ENCODE measurements at regions not wholly inside any gene's neighbourhood (a gene's known extent, or its start where the extent isn't known, plus 50 kb on each side); places are given as distances from the start of the nearest gene placed in this dataset.

DNA sequence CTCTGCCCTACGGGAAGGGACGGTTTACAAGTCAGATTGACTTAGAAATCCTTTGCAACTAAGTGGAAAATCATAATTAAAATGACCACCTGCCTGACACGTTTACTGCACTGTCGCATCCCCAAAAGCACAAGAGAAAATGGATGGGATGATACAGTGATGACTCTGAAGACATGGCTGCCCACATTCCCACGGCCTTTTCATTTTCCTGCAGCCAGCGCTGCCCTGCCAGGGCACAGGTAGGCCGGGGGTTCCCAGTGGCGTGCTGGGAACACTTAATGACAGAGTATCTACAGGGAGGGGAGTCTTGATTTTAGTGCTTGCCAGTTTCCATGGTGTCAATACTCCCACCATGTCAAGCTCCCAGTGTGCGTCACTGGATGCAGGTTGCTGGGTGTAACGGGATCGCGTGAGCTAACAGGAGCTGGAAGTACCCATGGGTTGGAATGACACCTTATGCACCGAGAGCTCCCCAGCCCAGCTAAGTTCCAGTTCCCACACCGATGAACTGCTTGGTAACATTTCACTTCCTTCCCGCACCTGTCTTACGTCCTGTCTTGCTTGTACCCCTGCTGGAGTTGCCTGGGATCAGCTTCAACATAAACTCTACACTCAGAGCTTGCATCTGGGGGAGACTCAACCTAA lies 129.0 kb downstream of the ANKRD60 start:
- Histone ChIP-seq H3K27me3 (ENCODE audit: control insufficient read depth, insufficient read depth) (no peaks in the 10 kb centered on the region), H3K27ac (ENCODE audit: low read length) (no peak overlapping the region), H3K4me3 (ENCODE audit: low read length) (no peak overlapping the region), H3K4me1 (ENCODE audit: control insufficient read depth, insufficient read depth, low read length) (no peaks in the 10 kb centered on the region), H3K9me3 (ENCODE audit: control insufficient read depth, low read length) (no peaks in the 10 kb centered on the region)
- ATAC-seq (no peak), DNase-seq (no peak)
- WGBS, result 89% methylated on average over 16 of the region's 16 CpGs
- intact Hi-C loops (cut with DNase I), result no loop called here

DNA sequence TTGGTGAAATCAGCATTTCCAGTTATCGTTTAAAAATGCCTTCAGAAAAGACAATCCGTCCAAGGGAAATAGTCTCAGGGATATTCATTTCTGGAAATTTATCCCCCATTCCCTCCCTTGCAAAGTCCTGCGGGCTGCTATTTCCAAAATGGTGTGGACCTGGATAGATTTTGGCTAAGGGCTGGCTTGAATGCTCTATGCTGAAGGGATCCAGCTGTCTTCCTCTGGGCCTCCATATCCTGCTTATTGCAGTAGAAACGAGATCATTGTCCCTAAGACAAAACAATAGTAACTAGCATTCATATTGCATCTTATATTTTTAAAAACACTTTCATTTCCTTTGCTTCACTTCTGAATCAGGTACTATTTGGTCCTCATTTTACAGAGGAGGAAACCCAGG lies 129.9 kb downstream of the ANKRD60 start:
- intact Hi-C loops (cut with DNase I), result no loop called here
- no peaks in the 10 kb centered on the region for H3K27me3 ChIP-seq (ENCODE audit: control insufficient read depth, insufficient read depth)
- H3K9me3 ChIP-seq (ENCODE audit: control insufficient read depth, low read length), result no peaks in the 10 kb centered on the region
- DNase-seq (no peak), ATAC-seq (no peak)
- H3K27ac ChIP-seq (ENCODE audit: low read length), result no peak overlapping the region
- 58% methylated on average over 4 of the region's 4 CpGs for WGBS
- no peak overlapping the region for H3K4me3 ChIP-seq (ENCODE audit: low read length)
- no peaks in the 10 kb centered on the region for H3K4me1 ChIP-seq (ENCODE audit: control insufficient read depth, insufficient read depth, low read length)

DNA sequence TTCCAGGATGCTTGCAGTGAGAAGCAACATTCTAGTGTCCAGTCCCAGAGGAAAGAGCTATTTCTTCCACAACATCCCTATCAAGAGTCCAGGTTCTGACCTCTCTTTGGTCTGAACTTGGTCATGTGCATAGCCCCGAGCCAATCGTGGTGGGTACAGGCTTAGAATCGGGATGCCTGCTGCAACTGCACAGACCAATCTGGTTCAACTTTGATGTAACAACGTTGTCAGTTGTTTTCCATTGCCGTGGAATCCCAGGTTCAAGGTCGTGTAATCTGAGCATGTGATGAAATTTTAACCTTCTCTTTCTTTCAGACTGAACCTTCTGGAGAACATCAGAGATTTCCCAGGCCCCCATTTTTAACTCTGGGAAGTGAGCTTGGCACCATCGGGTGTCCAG lies 130.5 kb downstream of the ANKRD60 start:
- WGBS, result 83% methylated on average over 7 of the region's 7 CpGs
- ATAC-seq (no peak), DNase-seq (no peak)
- Histone ChIP-seq H3K9me3 (ENCODE audit: control insufficient read depth, low read length) (no peaks in the 10 kb centered on the region), H3K4me1 (ENCODE audit: control insufficient read depth, insufficient read depth, low read length) (no peaks in the 10 kb centered on the region), H3K4me3 (ENCODE audit: low read length) (no peak overlapping the region), H3K27me3 (ENCODE audit: control insufficient read depth, insufficient read depth) (no peaks in the 10 kb centered on the region), H3K27ac (ENCODE audit: low read length) (no peak overlapping the region)
- intact Hi-C loops (cut with DNase I), result no loop called here

DNA sequence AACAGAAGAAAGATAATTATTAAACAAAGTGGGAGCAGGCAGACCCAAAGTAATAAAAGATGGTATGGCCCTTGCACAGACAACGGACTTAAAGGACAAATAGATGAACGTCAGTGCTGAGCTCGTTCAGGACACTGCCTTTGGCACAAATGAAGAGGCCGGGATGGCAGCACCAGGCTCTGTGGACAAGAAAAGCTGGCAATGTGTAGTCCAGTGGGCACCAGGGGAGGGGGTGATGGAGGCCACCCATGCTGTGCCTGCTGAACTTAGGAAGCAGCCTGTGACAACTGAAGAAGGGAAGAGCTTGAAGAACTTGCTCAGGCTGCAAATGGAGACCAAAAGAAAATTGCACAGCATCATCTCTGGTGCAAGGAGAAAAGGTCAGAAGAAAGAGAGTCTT lies 131.0 kb downstream of the ANKRD60 start:
- ATAC-seq (no peak), DNase-seq (no peak)
- H3K9me3 ChIP-seq (ENCODE audit: control insufficient read depth, low read length), result no peaks in the 10 kb centered on the region
- no peak overlapping the region for H3K4me3 ChIP-seq (ENCODE audit: low read length)
- H3K4me1 ChIP-seq (ENCODE audit: control insufficient read depth, insufficient read depth, low read length), result no peaks in the 10 kb centered on the region
- no peaks in the 10 kb centered on the region for H3K27me3 ChIP-seq (ENCODE audit: control insufficient read depth, insufficient read depth)
- WGBS, result 87% methylated on average over 4 of the region's 4 CpGs
- no peak overlapping the region for H3K27ac ChIP-seq (ENCODE audit: low read length)
- intact Hi-C loops (cut with DNase I), result no loop called here

DNA sequence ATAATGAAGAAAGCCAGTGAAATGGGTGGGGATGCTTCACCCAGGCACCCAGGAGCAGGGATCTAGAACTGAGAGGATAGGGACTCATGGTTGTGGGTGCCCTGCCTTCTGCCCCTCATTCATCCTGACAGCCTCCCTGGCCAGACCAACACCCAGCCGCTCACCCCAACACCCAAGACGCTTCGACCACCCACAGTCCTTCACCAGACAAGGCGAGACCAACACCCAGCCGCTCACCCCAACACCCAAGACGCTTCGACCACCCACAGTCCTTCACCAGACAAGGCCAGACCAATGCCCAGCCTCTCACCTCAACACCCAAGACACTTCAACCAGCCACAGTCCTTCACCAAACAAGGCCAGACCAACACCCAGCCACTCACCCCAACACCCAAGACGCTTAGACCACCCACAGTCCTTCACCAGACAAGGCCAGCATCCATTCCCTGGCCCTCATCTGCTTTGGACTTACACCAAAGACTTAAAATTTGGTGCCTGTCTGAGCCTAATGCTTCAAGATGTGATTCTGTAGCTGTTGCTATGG lies 131.5 kb downstream of the ANKRD60 start:
- intact Hi-C loops (cut with DNase I), result no loop called here
- H3K27me3 ChIP-seq (ENCODE audit: control insufficient read depth, insufficient read depth), result no peaks in the 10 kb centered on the region
- 84% methylated on average over 8 of the region's 8 CpGs for WGBS
- no peak for ATAC-seq
- H3K27ac ChIP-seq (ENCODE audit: low read length), result no peak overlapping the region
- no peak for DNase-seq
- no peak overlapping the region for H3K4me3 ChIP-seq (ENCODE audit: low read length)
- no peaks in the 10 kb centered on the region for H3K9me3 ChIP-seq (ENCODE audit: control insufficient read depth, low read length)
- H3K4me1 ChIP-seq (ENCODE audit: control insufficient read depth, insufficient read depth, low read length), result no peaks in the 10 kb centered on the region

DNA sequence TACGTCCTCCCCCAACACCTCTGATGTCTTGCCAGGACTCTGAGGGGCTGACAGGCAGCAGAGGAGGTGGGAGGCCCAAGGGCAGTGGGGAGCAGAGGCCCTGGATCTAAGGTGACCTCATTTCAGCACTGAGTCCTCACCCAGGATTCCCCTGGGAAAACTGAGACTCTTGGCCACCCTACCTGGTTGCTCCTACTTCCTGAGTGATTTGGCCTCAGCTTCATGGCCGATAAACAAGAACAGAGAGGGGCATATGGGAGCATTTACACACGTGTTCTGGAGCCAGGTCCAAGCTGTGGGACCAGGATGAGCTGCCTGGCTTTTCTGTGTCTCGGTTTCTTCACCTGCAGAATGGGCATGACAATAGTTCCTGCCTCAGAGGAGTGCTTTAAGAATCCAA lies 133.8 kb downstream of the ANKRD60 start:
- intact Hi-C loops (cut with DNase I), result no loop called here
- WGBS, result 70% methylated on average over 4 of the region's 4 CpGs
- ATAC-seq, result no peak
- Histone ChIP-seq H3K4me1 (ENCODE audit: control insufficient read depth, insufficient read depth, low read length) (no peaks in the 10 kb centered on the region), H3K27me3 (ENCODE audit: control insufficient read depth, insufficient read depth) (no peaks in the 10 kb centered on the region), H3K27ac (ENCODE audit: low read length) (no peak overlapping the region), H3K9me3 (ENCODE audit: control insufficient read depth, low read length) (no peaks in the 10 kb centered on the region), H3K4me3 (ENCODE audit: low read length) (no peak overlapping the region)
- DNase-seq, result no peak

DNA sequence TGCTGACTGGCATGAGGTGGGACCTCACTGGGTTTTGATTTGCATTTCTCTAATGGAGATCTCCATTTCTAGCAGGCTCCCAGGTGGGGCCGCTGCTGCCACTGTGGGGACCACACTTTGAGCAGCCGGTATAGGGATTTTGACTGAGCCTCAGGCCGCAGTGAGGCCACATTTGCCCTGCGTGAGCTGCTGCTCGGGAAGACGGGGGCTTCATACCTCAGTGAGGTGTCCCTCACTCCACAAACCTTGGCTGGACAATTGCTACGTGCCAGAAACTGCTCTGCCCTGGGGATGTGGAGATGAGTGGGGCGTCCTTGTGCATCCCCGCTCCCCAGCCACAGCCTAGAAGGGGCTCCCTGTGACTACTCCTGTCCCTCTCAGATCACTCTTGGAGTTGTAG lies 134.3 kb downstream of the ANKRD60 start:
- no peak for DNase-seq
- H3K9me3 ChIP-seq (ENCODE audit: control insufficient read depth, low read length), result no peaks in the 10 kb centered on the region
- 91% methylated on average over 9 of the region's 9 CpGs for WGBS
- H3K4me3 ChIP-seq (ENCODE audit: low read length), result no peak overlapping the region
- H3K4me1 ChIP-seq (ENCODE audit: control insufficient read depth, insufficient read depth, low read length), result no peaks in the 10 kb centered on the region
- no peak for ATAC-seq
- no peak overlapping the region for H3K27ac ChIP-seq (ENCODE audit: low read length)
- no peaks in the 10 kb centered on the region for H3K27me3 ChIP-seq (ENCODE audit: control insufficient read depth, insufficient read depth)
- intact Hi-C loops (cut with DNase I), result no loop called here

DNA sequence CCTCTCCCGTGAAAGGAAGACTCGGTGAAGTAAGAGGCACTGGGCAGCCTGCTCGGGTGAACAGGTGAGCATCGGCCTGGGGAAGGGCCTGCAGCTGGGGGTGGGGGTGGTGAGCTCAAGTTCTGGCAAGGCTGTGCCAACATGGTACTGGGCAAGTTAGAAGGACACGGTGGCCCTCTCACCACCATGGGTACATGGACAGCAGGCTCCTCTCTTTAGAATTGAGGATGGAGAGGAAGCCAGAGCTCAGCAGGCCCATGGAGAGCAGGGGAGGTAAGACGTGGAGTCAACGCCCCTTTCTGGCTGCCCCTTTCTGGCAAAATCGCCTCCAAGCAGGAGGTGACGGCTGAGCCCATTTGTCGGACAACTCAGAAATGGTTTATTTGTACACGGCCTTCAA lies 135.6 kb downstream of the ANKRD60 start:
- DNase-seq (no peak), ATAC-seq (no peak)
- 90% methylated on average over 11 of the region's 11 CpGs for WGBS
- H3K9me3 ChIP-seq (ENCODE audit: control insufficient read depth, low read length), result no peaks in the 10 kb centered on the region
- no peaks in the 10 kb centered on the region for H3K27me3 ChIP-seq (ENCODE audit: control insufficient read depth, insufficient read depth)
- intact Hi-C loops (cut with DNase I), result no loop called here
- no peak overlapping the region for H3K4me3 ChIP-seq (ENCODE audit: low read length)
- H3K27ac ChIP-seq (ENCODE audit: low read length), result no peak overlapping the region
- H3K4me1 ChIP-seq (ENCODE audit: control insufficient read depth, insufficient read depth, low read length), result no peaks in the 10 kb centered on the region

DNA sequence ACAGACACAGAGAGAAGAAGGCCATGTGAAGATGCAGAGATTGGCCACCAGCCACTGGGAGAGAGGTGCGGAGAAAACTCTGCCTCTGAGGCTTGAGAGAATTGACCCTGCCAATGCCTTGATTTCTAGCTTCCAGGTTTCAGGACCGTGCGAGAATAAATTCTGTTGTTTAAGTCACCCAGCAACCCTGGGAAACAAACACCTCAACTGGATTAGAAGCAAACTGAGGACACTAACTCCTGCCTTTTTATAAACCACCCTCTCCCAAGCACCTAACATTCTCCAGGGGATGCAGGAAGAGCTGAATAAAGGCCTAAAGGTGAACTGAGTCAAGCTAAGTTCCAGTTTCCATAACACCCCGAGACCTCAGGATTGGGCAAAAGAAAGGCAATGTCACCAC lies 136.1 kb downstream of the ANKRD60 start:
- DNase-seq, result no peak
- H3K27ac ChIP-seq (ENCODE audit: low read length), result no peak overlapping the region
- no peaks in the 10 kb centered on the region for H3K4me1 ChIP-seq (ENCODE audit: control insufficient read depth, insufficient read depth, low read length)
- no peak overlapping the region for H3K4me3 ChIP-seq (ENCODE audit: low read length)
- no peak for ATAC-seq
- H3K27me3 ChIP-seq (ENCODE audit: control insufficient read depth, insufficient read depth), result no peaks in the 10 kb centered on the region
- intact Hi-C loops (cut with DNase I), result no loop called here
- no peaks in the 10 kb centered on the region for H3K9me3 ChIP-seq (ENCODE audit: control insufficient read depth, low read length)
- 75% methylated on average over 4 of the region's 4 CpGs for WGBS

DNA sequence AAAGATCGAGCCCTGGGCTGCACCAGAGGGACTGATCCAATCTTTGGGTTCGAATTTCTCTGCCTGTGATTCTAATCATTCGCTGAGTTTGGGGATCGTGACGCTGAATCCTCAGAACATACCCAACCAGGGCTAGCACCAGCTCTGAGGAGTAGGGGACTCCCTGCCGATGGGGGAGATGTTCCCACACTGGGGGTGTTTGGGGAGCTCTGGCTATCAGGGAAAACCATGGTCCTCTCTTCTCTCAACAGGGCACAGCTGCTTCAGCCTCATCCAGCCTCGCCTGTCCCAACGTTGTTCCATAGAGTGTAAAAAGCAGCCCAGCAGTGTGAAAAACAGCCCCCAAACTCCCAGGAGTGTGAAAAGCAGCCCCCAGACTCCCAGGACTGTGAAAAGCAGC lies 136.6 kb downstream of the ANKRD60 start:
- Histone ChIP-seq H3K27ac (ENCODE audit: low read length) (no peak overlapping the region), H3K27me3 (ENCODE audit: control insufficient read depth, insufficient read depth) (no peaks in the 10 kb centered on the region), H3K9me3 (ENCODE audit: control insufficient read depth, low read length) (no peaks in the 10 kb centered on the region), H3K4me3 (ENCODE audit: low read length) (no peak overlapping the region), H3K4me1 (ENCODE audit: control insufficient read depth, insufficient read depth, low read length) (no peaks in the 10 kb centered on the region)
- DNase-seq, result no peak
- WGBS, result 83% methylated on average over 8 of the region's 8 CpGs
- intact Hi-C loops (cut with DNase I), result no loop called here
- ATAC-seq, result no peak

DNA sequence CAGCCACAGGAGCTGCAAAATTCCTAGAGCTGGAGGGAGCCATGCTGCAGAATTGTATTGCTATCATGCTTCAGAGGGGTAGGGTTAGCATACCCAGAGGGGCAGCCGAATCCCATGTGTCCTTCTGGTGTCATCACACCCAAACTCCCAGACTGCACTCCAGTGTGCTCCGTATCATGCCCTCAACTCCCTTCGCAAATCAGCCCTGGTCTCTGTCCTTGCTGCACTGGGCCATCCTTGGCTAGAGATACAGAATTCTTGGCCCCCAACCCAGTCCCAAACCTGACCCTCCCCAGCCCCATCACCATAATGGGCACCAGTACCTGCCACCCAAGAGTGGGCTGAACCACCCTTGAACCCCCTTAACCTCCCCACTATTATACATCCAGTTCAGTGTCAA lies 138.3 kb downstream of the ANKRD60 start:
- no peak overlapping the region for H3K27ac ChIP-seq (ENCODE audit: low read length)
- 95% methylated on average over 3 of the region's 3 CpGs for WGBS
- no peak for DNase-seq
- no peak for ATAC-seq
- intact Hi-C loops (cut with DNase I), result no loop called here
- H3K4me3 ChIP-seq (ENCODE audit: low read length), result no peak overlapping the region
- H3K27me3 ChIP-seq (ENCODE audit: control insufficient read depth, insufficient read depth), result no peaks in the 10 kb centered on the region
- H3K4me1 ChIP-seq (ENCODE audit: control insufficient read depth, insufficient read depth, low read length), result no peaks in the 10 kb centered on the region
- H3K9me3 ChIP-seq (ENCODE audit: control insufficient read depth, low read length), result no peaks in the 10 kb centered on the region

DNA sequence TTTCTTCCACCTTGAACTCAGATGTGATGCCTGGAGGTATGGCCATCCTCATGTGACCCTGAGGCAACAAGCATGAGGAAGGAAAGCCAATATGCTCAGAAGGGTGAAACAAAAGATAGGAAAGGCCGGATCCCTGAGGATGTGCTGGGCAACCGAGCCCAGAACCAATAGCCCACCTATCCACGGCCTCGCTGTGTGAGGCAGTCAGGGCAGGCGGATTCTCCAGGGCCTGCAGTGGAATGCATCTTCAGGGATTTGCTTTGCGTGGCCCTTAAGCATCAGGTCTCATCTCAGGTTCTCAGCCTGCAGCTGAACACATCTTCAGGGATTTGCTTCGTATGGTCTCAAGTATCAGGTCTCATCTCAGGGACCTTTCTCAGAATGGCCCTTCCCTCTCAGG lies 139.8 kb downstream of the ANKRD60 start:
- no peaks in the 10 kb centered on the region for H3K9me3 ChIP-seq (ENCODE audit: control insufficient read depth, low read length)
- WGBS, result 97% methylated on average over 7 of the region's 7 CpGs
- no peak overlapping the region for H3K4me3 ChIP-seq (ENCODE audit: low read length)
- no peak for DNase-seq
- no peaks in the 10 kb centered on the region for H3K27me3 ChIP-seq (ENCODE audit: control insufficient read depth, insufficient read depth)
- H3K4me1 ChIP-seq (ENCODE audit: control insufficient read depth, insufficient read depth, low read length), result no peaks in the 10 kb centered on the region
- H3K27ac ChIP-seq (ENCODE audit: low read length), result no peak overlapping the region
- ATAC-seq, result no peak
- intact Hi-C loops (cut with DNase I), result loop anchor here in 3 of 4 donors (5.0 to 10.0 kb wide), 2 partner anchors 434 to 436 kb away; no protein-coding TSS in a partner anchor
